SK-N-SH (cell line): ENCODE measurements at regions not wholly inside any gene's neighbourhood (a gene's known extent, or its start where the extent isn't known, plus 50 kb on each side); places are given as distances from the start of the nearest gene placed in this dataset.
"Not testable (repeated sequence)": the region's sequence is repeated elsewhere in the genome, so short reads cannot be mapped to it uniquely, and the experiment has no call there.

Source experiments
- CTCF ChIA-PET: fragments of 300-600, 350-600 bp; formaldehyde crosslinking; extraction: SDS; loops from one replicate; lab custom pipeline; 2021; lab: Yijun Ruan, JAX
- POLR2A ChIA-PET: fragments of 350-600 bp; sonication (Branson Sonifier 250); formaldehyde crosslinking; extraction: SDS; loops from one replicate; lab custom pipeline; 2020; ENCODE audit warnings: antibody characterized with exemption, inconsistent platforms; lab: Yijun Ruan, JAX
- DNase-seq: peaks from one replicate; pipeline ENCODE4 v3.0.0; 2012
- H2AFZ ChIP-seq: fragments of 200-600 bp; sonication (generic); 2 replicates; pipeline ENCODE4 v1.8.1; 2016; ENCODE audit warnings: antibody characterized with exemption, mild to moderate bottlenecking, low read depth
- H3F3A ChIP-seq: fragments of 200-600 bp; sonication (generic); replicated peaks from 2 replicates; pipeline ENCODE3; 2016; ENCODE audit warnings: antibody characterized with exemption, mild to moderate bottlenecking; ENCODE audit not compliant: insufficient read depth
- H3K27ac ChIP-seq, 2 experiments: fragments of 200-500 bp in 1 of 2; fragments of 200-600 bp in 1 of 2; sonication (Bioruptor generic) in 1 of 2; sonication (generic), shearing (Covaris generic) in 1 of 2; 2 replicates each; pipeline versions ENCODE4 v1.5.1 to v1.6.1; 2014 to 2016; ENCODE audit warnings: low read depth in 2 of 2, inconsistent platforms in 1 of 2, low read length in 1 of 2, mild to moderate bottlenecking in 1 of 2, mixed read lengths in 1 of 2
- H3K27me3 ChIP-seq: fragments of 200-600 bp; sonication (generic), shearing (Covaris generic); 2 replicates; pipeline ENCODE4 v1.6.1; 2016; ENCODE audit warnings: mixed run types; ENCODE audit not compliant: insufficient read depth
- H3K36me3 ChIP-seq, 2 experiments: fragments of 200-500 bp in 1 of 2; fragments of 200-600 bp in 1 of 2; sonication (Bioruptor generic) in 1 of 2; sonication (generic) in 1 of 2; replicated peaks in 1 of 2; 2 replicates each; pipeline versions ENCODE3 to v1.5.1; 2014 to 2016; ENCODE audit warnings: low read length in 1 of 2, mild to moderate bottlenecking in 1 of 2; ENCODE audit not compliant: insufficient read depth in 2 of 2, control insufficient read depth in 1 of 2
- H3K4me1 ChIP-seq, 2 experiments: fragments of 200-500 bp in 1 of 2; fragments of 200-600 bp in 1 of 2; sonication (Bioruptor generic) in 1 of 2; sonication (generic), shearing (Covaris generic) in 1 of 2; 2 replicates each; pipeline versions ENCODE4 v1.5.1 to v1.6.1; 2014 to 2016; ENCODE audit warnings: low read depth in 1 of 2, low read length in 1 of 2, mixed run types in 1 of 2; ENCODE audit not compliant: insufficient read depth in 2 of 2, control insufficient read depth in 1 of 2
- H3K4me2 ChIP-seq: fragments of 200-600 bp; sonication (generic), shearing (Covaris generic); 2 replicates; pipeline ENCODE4 v1.6.1; 2017; ENCODE audit warnings: mixed run types
- H3K4me3 ChIP-seq, 2 experiments: fragments of 200-500 bp in 1 of 2; fragments of 200-600 bp in 1 of 2; sonication (Bioruptor generic) in 1 of 2; sonication (generic), shearing (Covaris generic) in 1 of 2; 2 replicates each; pipeline versions ENCODE4 v1.5.1 to v1.8.1; 2014 to 2016; ENCODE audit warnings: low read depth in 2 of 2, inconsistent platforms in 1 of 2, low read length in 1 of 2, mild to moderate bottlenecking in 1 of 2, mixed read lengths in 1 of 2, moderate library complexity in 1 of 2
- H3K79me2 ChIP-seq: fragments of 200-600 bp; sonication (generic); 2 replicates; pipeline ENCODE4 v1.8.1; 2017; ENCODE audit warnings: mild to moderate bottlenecking; ENCODE audit not compliant: insufficient read depth
- H3K9ac ChIP-seq: fragments of 200-600 bp; sonication (generic); 2 replicates; pipeline ENCODE4 v1.6.1; 2017; ENCODE audit warnings: mixed run types
- H3K9me2 ChIP-seq: fragments of 200-600 bp; sonication (generic); 2 replicates; pipeline ENCODE4 v1.6.1; 2017; ENCODE audit warnings: mixed run types
- H3K9me3 ChIP-seq: fragments of 200-600 bp; sonication (generic); 2 replicates; pipeline ENCODE4 v1.6.1; 2017; ENCODE audit warnings: mixed run types, mild to moderate bottlenecking, moderate library complexity
- H4K20me1 ChIP-seq: fragments of 200-600 bp; sonication (generic); 2 replicates; pipeline ENCODE4 v1.6.1; 2017; ENCODE audit warnings: mild to moderate bottlenecking, mixed run types; ENCODE audit not compliant: insufficient read depth
- CTCF ChIP-seq: fragments of 200-600 bp; sonication (generic); IDR thresholded peaks from 2 replicates; pipeline ENCODE4 v1.6.1; 2017; ENCODE audit warnings: antibody characterized with exemption, mild to moderate bottlenecking, moderate library complexity
- GABPA ChIP-seq: IDR thresholded peaks from 2 replicates; pipeline ENCODE4 v1.4.0; 2012; ENCODE audit warnings: low read depth, mild to moderate bottlenecking
- IRF3 ChIP-seq: fragments of 150-350 bp; IDR thresholded peaks from 2 replicates; pipeline ENCODE4 v1.6.1; 2016; ENCODE audit warnings: mild to moderate bottlenecking, low read depth, low read length
- MEF2A ChIP-seq: IDR thresholded peaks from 2 replicates; pipeline ENCODE4 v1.4.0; 2012; ENCODE audit warnings: low read depth, borderline replicate concordance
- PBX3 ChIP-seq: IDR thresholded peaks from 2 replicates; pipeline ENCODE4; 2012
- RAD21 ChIP-seq: IDR thresholded peaks from 2 replicates; pipeline ENCODE4 v1.6.1; 2012; ENCODE audit warnings: mild to moderate bottlenecking, low read length
- RFX5 ChIP-seq: IDR thresholded peaks from 2 replicates; pipeline ENCODE4 v1.6.1; 2012; ENCODE audit warnings: mild to moderate bottlenecking, improper control_type of control experiment, low read length
- RXRA ChIP-seq: IDR thresholded peaks from 2 replicates; pipeline ENCODE4 v1.4.0; 2012; ENCODE audit warnings: low read depth, mild to moderate bottlenecking, borderline replicate concordance
- SIN3A ChIP-seq: IDR thresholded peaks from 2 replicates; pipeline ENCODE4 v1.6.1; 2012; ENCODE audit warnings: low read depth, mild to moderate bottlenecking, low read length, moderate library complexity, borderline replicate concordance
- TAF1 ChIP-seq: IDR thresholded peaks from 2 replicates; pipeline ENCODE4 v1.6.1; 2012; ENCODE audit warnings: low read depth, mild to moderate bottlenecking, low read length, moderate library complexity, borderline replicate concordance
- TCF12 ChIP-seq: IDR thresholded peaks from 2 replicates; pipeline ENCODE4 v1.4.0; 2012
- YY1 ChIP-seq: IDR thresholded peaks from 2 replicates; pipeline ENCODE4 v1.4.0; 2012; ENCODE audit warnings: low read depth, mild to moderate bottlenecking
- WGBS: methylation state at CpG from one replicate; pipeline ENCODE4 v1.1.6; 2017; ENCODE audit warnings: low lambda C conversion rate; 5-methylcytosine and 5-hydroxymethylcytosine counted together

- H3K9me3 ChIP-seq: no peaks in the 10 kb centered on the region
- TF ChIP-seq TAF1: no peak
- TF ChIP-seq TCF12: no peak
- TF ChIP-seq RAD21: no peak
- no peak for TF ChIP-seq GABPA
- no peak for TF ChIP-seq MEF2A
- TF ChIP-seq RXRA: no peak
- no peak for TF ChIP-seq IRF3
- no peak for TF ChIP-seq RFX5
- no peak for TF ChIP-seq YY1
- TF ChIP-seq SIN3A: no peak
- no peak for TF ChIP-seq CTCF
- no peak for TF ChIP-seq PBX3
- no peak overlapping the region for H3K4me2 ChIP-seq
- H3K27ac ChIP-seq: no peak overlapping the region
- H3K36me3 ChIP-seq: no peaks in the 10 kb centered on the region
- H3K4me1 ChIP-seq: no peaks in the 10 kb centered on the region
- CTCF ChIA-PET: no interaction called here
- no peaks in the 10 kb centered on the region for H3K27me3 ChIP-seq
- no peak overlapping the region for H3K4me3 ChIP-seq
- H3K9ac ChIP-seq: no peak overlapping the region
- H3K79me2 ChIP-seq: no peaks in the 10 kb centered on the region
- H4K20me1 ChIP-seq: no peaks in the 10 kb centered on the region
- no peak overlapping the region for H2AFZ ChIP-seq
- 14% methylated on average over 2 of the region's 2 CpGs for WGBS
- no peaks in the 10 kb centered on the region for H3F3A ChIP-seq
- no peak for DNase-seq
- no peaks in the 10 kb centered on the region for H3K9me2 ChIP-seq
- POLR2A ChIA-PET: no interaction called here
Observed at GRCh38 chr4:84215217-84215616, 283.9 kb downstream of the NKX6-1 start.

DNA sequence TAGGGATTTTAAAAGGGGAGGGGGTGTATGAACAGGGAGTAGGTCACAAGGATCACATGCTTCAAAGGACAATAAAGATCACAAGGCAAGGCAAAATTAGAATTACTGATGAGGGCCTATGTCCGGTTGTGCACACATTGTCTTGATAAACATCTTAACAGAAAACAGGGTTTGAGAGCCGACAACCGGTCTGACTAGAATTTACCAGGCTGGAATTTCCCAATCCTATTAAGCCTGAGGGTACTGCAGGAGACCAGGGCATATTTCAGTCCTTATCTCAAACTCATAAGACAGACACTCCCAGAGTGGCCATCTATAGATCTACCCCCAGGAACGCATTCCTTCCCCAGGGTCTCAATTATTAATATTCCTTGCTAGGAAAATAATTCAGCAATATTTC is 292.9 kb downstream of the NKX6-1 start:
- not testable (repeated sequence) for H4K20me1 ChIP-seq

More for the DNA sequence above, 292.9 kb downstream of the NKX6-1 start:
- CTCF ChIA-PET, H3F3A ChIP-seq, H3K4me1 ChIP-seq, H3K9ac ChIP-seq, H3K9me2 ChIP-seq, H3K4me2 ChIP-seq, H3K36me3 ChIP-seq, H3K27me3 ChIP-seq, H2AFZ ChIP-seq, H3K79me2 ChIP-seq, H3K27ac ChIP-seq, DNase-seq, H3K4me3 ChIP-seq, POLR2A ChIA-PET, H3K9me3 ChIP-seq: not testable (repeated sequence)
- 0% methylated on average over 4 of the region's 4 CpGs for WGBS
